ENCODE measurements at regions not wholly inside any gene's neighbourhood (a gene's known extent, or its start where the extent isn't known, plus 50 kb on each side); places are given as distances from the start of the nearest gene placed in this dataset.

DNA sequence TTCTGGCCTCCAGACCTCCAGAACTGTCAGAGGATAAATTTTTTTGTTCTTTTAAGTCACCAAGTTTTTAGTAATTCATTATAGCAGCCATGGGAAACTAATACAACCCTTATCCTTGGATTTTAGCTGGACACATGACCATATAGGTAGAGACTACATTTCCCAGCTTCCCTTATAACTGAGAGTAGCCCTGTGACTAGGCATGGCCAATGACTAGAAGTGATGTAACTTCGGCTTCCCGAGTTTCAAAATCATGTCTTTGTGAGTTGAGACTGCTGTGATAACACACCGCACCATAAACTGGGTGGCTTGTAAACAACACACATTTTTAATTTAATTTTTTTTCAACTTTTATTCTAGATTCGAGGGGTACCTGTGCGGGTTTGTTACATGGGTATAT, 134.0 kb upstream of the SERTAD2 start:
- TF ChIP-seq CTCF (IDR thresholded peaks at IDR 0.05) (no peak), POLR2AphosphoS5 (IDR thresholded peaks at IDR 0.05; ENCODE audit: low read depth, low read length) (no peak), SIN3A (IDR thresholded peaks at IDR 0.05; ENCODE audit: borderline replicate concordance, insufficient read depth, low read depth, low read length) (no peak), TCF7L2 (IDR thresholded peaks at IDR 0.05; ENCODE audit: low read depth, low read length) (no peak)
- TF ChIP-seq, protein P1, sequence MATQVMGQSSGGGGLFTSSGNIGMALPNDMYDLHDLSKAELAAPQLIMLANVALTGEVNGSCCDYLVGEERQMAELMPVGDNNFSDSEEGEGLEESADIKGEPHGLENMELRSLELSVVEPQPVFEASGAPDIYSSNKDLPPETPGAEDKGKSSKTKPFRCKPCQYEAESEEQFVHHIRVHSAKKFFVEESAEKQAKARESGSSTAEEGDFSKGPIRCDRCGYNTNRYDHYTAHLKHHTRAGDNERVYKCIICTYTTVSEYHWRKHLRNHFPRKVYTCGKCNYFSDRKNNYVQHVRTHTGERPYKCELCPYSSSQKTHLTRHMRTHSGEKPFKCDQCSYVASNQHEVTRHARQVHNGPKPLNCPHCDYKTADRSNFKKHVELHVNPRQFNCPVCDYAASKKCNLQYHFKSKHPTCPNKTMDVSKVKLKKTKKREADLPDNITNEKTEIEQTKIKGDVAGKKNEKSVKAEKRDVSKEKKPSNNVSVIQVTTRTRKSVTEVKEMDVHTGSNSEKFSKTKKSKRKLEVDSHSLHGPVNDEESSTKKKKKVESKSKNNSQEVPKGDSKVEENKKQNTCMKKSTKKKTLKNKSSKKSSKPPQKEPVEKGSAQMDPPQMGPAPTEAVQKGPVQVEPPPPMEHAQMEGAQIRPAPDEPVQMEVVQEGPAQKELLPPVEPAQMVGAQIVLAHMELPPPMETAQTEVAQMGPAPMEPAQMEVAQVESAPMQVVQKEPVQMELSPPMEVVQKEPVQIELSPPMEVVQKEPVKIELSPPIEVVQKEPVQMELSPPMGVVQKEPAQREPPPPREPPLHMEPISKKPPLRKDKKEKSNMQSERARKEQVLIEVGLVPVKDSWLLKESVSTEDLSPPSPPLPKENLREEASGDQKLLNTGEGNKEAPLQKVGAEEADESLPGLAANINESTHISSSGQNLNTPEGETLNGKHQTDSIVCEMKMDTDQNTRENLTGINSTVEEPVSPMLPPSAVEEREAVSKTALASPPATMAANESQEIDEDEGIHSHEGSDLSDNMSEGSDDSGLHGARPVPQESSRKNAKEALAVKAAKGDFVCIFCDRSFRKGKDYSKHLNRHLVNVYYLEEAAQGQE (IDR thresholded peaks at IDR 0.05; ENCODE audit: insufficient read depth in 1 of 2, low read depth in 2 of 2, low read length in 1 of 2), result no peak
